Neutrophil (primary cell): ENCODE measurements at regions not wholly inside any gene's neighbourhood (a gene's known extent, or its start where the extent isn't known, plus 50 kb on each side); places are given as distances from the start of the nearest gene placed in this dataset.

ENCODE experiments used
- H3K27ac ChIP-seq: fragments of 200-600 bp; sonication (generic); 2 replicates; pipeline ENCODE4 v1.5.1; 2016; ENCODE audit warnings: mild to moderate bottlenecking, moderate library complexity
- H3K27me3 ChIP-seq: fragments of 200-600 bp; sonication (generic); 2 replicates; pipeline ENCODE4 v1.6.0; 2016; ENCODE audit warnings: mild to moderate bottlenecking
- H3K36me3 ChIP-seq: fragments of 200-600 bp; sonication (generic); 2 replicates; pipeline ENCODE4 v1.5.1; 2017
- H3K4me1 ChIP-seq, 2 experiments: fragments of 200-600 bp in 1 of 2; sonication (generic) in 1 of 2; 1 replicate in 1 of 2; 2 replicates in 1 of 2; pipeline versions ENCODE4 v1.5.1 to v1.6.1; 2013 to 2016; ENCODE audit warnings: low read depth in 1 of 2, low read length in 1 of 2, mild to moderate bottlenecking in 1 of 2, moderate library complexity in 1 of 2; ENCODE audit not compliant: control insufficient read depth in 1 of 2, insufficient read depth in 1 of 2
- H3K4me3 ChIP-seq, 2 experiments: fragments of 200-600 bp in 1 of 2; sonication (generic) in 1 of 2; 1 replicate in 1 of 2; 2 replicates in 1 of 2; pipeline ENCODE4 v1.5.1; 2013 to 2016; ENCODE audit warnings: low read depth in 1 of 2, low read length in 1 of 2, mild to moderate bottlenecking in 1 of 2, moderate library complexity in 1 of 2
- H3K9me3 ChIP-seq: fragments of 200-600 bp; sonication (generic); 2 replicates; pipeline ENCODE4 v1.5.1; 2016
- TF ChIP-seq, protein P1 (sequence below): fragments of 200-600 bp; sonication (generic); IDR thresholded peaks from 2 replicates; pipeline ENCODE4 v1.5.1; 2016; ENCODE audit warnings: antibody characterized with exemption

DNA sequence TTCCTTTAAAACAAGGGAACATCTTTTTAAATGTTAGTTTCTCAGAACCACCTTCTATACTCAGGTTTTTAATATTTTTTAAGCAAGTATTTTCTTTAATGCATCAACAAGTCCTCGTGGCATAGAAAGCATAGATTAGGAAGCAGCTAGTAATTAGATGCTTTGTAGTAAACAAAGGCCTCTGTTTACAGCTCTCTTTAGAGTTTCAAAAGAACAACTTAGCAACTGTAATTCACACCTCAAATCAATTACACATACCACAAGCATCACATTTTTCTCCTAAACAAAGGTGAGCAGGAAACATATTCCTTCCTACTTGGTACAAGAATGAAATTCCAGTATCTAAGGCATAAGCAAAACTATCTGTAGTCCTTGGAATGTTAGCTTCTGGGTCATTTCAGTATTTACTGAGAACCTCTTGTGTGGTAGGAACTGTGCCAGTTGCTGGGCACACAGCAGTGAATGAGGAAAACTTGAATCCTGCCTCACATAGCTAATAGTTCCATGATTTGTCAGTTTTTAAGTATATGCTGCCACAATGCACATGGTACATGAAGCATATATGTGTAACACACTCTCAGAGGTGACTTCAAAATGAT, 249.1 kb downstream of the CEMIP2 start:
- H3K9me3 ChIP-seq, result no peaks in the 10 kb centered on the region
- H3K4me1 ChIP-seq, result no peaks in the 10 kb centered on the region
- H3K27ac ChIP-seq, result no peak overlapping the region
- no peak overlapping the region for H3K4me3 ChIP-seq
- H3K36me3 ChIP-seq, result no peaks in the 10 kb centered on the region
- TF ChIP-seq, protein P1, sequence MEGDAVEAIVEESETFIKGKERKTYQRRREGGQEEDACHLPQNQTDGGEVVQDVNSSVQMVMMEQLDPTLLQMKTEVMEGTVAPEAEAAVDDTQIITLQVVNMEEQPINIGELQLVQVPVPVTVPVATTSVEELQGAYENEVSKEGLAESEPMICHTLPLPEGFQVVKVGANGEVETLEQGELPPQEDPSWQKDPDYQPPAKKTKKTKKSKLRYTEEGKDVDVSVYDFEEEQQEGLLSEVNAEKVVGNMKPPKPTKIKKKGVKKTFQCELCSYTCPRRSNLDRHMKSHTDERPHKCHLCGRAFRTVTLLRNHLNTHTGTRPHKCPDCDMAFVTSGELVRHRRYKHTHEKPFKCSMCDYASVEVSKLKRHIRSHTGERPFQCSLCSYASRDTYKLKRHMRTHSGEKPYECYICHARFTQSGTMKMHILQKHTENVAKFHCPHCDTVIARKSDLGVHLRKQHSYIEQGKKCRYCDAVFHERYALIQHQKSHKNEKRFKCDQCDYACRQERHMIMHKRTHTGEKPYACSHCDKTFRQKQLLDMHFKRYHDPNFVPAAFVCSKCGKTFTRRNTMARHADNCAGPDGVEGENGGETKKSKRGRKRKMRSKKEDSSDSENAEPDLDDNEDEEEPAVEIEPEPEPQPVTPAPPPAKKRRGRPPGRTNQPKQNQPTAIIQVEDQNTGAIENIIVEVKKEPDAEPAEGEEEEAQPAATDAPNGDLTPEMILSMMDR, result no peak
- H3K27me3 ChIP-seq, result no peaks in the 10 kb centered on the region

DNA sequence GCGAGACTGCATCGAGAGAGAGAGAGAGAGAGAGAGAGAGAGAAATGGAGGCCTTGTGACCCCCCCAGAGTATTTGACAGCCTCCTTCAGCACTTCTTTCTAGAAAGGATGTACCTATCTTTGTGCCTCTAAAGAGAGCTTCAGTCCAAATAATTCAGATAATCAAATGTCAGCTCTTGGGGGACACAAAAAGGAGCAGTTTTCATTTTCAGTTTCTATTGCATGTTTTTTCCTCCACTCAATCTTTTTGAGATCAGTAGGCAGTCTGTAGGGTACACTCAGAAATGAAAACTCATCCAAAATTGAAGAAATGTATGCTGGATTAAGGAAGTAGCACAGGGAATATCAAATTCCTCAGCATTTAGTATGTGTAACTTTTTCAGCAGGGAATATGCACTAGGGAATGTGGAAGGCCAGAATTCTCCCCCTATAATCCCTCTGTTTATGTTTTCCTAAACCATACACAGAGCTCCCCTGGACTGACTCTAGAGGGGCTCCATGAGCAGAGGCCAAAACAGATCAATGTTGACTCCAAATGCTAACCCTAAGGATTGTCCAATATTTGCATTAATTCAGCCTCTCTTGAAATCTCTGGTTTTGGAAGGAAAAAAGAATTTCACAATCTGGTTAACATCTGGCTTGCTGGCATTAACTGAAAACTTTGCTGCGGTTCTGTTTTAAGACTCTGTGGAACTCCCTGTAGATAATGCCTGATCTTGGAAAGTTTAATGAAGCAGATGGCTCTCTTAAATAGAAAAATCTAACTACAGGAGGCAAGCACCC, 250.1 kb downstream of the CEMIP2 start:
- H3K36me3 ChIP-seq, result no peaks in the 10 kb centered on the region
- TF ChIP-seq, protein P1, result no peak
- no peaks in the 10 kb centered on the region for H3K9me3 ChIP-seq
- no peaks in the 10 kb centered on the region for H3K27me3 ChIP-seq
- H3K27ac ChIP-seq, result no peak overlapping the region
- no peaks in the 10 kb centered on the region for H3K4me1 ChIP-seq
- H3K4me3 ChIP-seq, result no peak overlapping the region

DNA sequence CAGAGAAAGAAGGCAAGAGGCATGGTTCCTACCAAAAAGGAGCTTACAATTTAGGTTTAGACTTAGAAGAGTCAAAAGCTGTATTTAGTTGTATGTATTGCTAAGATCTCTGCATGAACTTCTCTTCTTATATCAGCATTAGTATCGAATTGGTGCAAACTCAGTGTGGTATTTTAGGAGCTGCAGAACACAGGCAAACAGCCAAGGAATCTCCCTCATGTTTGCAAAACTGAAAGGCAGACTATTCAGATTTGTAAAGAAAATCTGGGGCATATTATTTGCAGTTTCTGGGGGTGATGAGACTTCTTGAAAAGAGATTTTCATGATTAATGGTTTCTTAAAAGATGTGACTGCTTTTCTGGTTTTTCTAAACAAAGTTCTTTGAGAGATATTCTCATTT, 252.7 kb downstream of the CEMIP2 start:
- Histone ChIP-seq H3K27me3 (no peaks in the 10 kb centered on the region), H3K27ac (no peak overlapping the region), H3K9me3 (no peaks in the 10 kb centered on the region), H3K4me1 (no peaks in the 10 kb centered on the region), H3K4me3 (no peak overlapping the region), H3K36me3 (no peaks in the 10 kb centered on the region)
- TF ChIP-seq, protein P1, result no peak

DNA sequence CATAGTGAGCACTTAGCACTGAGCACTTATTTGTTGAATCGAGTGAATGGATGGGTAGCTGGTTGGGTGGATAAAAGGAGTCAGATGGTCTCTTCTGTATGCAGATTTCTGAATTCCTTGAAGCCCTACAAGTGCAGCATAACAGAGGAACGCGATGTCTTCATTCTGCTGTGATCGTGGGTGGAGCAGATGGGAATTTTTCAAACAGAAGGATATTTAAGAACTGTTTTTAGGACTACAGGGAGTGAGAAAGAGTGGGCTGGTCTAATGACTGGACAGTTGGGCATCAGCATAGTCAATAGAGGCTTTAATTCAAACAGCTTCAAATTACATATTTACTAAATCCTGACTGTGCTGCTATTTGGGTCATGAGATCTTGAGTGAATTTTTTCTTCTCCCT, 253.2 kb downstream of the CEMIP2 start:
- H3K27ac ChIP-seq, result no peak overlapping the region
- H3K4me3 ChIP-seq, result no peak overlapping the region
- H3K36me3 ChIP-seq, result no peaks in the 10 kb centered on the region
- H3K4me1 ChIP-seq, result no peaks in the 10 kb centered on the region
- no peaks in the 10 kb centered on the region for H3K9me3 ChIP-seq
- TF ChIP-seq, protein P1, result no peak
- H3K27me3 ChIP-seq, result no peaks in the 10 kb centered on the region

DNA sequence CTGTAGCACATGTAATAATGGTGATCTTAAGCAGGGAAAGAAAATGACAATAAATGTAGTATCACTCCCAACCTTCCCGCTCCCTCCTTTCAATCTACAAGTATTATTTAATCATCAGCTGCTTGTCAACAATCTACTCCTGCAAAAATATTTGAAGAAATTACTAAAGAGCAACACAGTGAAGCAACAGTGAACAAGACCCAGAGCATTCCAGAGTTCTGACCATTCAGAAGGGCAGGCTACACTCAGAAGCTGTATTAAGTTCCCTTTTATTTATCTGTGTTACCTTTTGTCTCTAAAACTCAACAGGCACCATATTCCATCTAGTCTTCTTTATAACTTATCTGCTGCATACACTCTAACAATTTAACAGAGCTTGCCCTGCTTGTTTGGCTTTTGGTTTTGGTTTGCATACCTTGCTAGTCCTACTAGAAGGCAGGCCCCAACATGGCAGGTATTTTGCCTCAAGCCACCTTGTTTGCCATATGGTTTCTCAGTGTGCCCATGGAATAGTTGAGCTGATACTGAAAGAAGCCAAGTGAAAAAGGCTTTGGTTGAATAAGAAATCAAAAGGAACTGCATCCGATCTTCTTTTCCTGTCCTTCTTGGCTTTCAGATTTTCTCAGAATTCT, 253.9 kb downstream of the CEMIP2 start:
- H3K36me3 ChIP-seq, result no peaks in the 10 kb centered on the region
- H3K9me3 ChIP-seq, result no peaks in the 10 kb centered on the region
- no peak overlapping the region for H3K4me3 ChIP-seq
- H3K4me1 ChIP-seq, result no peaks in the 10 kb centered on the region
- TF ChIP-seq, protein P1, result no peak
- no peak overlapping the region for H3K27ac ChIP-seq
- no peaks in the 10 kb centered on the region for H3K27me3 ChIP-seq
